Coronary artery (tissue), 2 donors: ENCODE measurements at regions not wholly inside any gene's neighbourhood (a gene's known extent, or its start where the extent isn't known, plus 50 kb on each side); places are given as distances from the start of the nearest gene placed in this dataset.
"Not testable (repeated sequence)": the region's sequence is repeated elsewhere in the genome, so short reads cannot be mapped to it uniquely, and the experiment has no call there.

Experiments
- DNase-seq: peaks from one replicate; pipeline ENCODE4 v3.0.0-alpha.2; 2017; ENCODE audit warnings: low spot score
- H3K27ac ChIP-seq, 2 donors: fragments of 200-600 bp; sonication (generic); one replicate each; pipeline ENCODE4 v1.5.1; 2016 to 2019
- H3K4me3 ChIP-seq: fragments of 200-600 bp; sonication (generic); 2 replicates; pipeline ENCODE4 v1.5.1; 2016; ENCODE audit warnings: mild to moderate bottlenecking, moderate library complexity
- TF ChIP-seq, protein P1 (sequence below): fragments of 200-600 bp; sonication (generic); IDR thresholded peaks from one replicate; pipeline ENCODE4 v1.5.1; 2019; ENCODE audit warnings: antibody characterized with exemption

DNA sequence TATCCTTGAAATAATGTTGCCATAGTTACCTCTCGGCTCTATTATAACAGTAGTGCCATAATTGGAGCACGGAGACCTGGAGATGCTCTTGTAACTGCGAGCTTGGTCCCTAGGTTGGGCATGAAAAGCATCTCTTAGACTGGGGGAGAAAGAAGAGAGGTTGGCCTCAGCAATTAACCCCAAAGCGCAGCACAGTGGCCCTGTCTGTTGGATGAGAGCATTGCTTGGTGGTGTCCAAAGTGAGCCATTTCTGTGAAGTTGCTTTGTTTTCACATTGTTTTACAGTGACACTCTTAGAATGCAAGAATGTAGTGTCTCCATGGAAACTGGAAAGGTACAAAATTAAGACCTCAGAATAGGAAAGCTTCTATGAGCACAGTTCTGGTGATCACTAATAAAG is 660.7 kb upstream of the EEF2KMT start:
- no peak for DNase-seq
- TF ChIP-seq, protein P1, sequence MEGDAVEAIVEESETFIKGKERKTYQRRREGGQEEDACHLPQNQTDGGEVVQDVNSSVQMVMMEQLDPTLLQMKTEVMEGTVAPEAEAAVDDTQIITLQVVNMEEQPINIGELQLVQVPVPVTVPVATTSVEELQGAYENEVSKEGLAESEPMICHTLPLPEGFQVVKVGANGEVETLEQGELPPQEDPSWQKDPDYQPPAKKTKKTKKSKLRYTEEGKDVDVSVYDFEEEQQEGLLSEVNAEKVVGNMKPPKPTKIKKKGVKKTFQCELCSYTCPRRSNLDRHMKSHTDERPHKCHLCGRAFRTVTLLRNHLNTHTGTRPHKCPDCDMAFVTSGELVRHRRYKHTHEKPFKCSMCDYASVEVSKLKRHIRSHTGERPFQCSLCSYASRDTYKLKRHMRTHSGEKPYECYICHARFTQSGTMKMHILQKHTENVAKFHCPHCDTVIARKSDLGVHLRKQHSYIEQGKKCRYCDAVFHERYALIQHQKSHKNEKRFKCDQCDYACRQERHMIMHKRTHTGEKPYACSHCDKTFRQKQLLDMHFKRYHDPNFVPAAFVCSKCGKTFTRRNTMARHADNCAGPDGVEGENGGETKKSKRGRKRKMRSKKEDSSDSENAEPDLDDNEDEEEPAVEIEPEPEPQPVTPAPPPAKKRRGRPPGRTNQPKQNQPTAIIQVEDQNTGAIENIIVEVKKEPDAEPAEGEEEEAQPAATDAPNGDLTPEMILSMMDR, result no peak
- Histone ChIP-seq H3K27ac (no peak overlapping the region), H3K4me3 (no peak overlapping the region)

DNA sequence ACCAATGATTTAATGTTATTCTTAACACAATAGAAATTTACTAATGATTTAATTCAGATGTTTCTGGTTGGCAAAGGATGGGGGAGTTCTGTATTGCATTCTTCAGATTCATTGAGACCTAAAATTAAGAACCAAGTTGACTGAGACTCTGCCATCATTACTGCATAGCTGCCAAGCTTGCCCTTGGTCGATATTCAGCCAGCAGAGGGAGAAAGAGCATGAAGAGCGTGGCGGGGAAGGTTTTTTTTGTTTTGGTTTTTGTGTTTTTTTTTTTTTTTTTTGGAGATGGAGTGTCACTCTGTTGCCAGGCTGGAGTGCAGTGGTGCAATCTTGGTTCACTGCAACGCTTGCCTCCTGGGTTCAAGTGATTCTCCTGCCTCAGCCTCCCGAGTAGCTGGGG is 659.4 kb upstream of the EEF2KMT start:
- DNase-seq, result no peak
- TF ChIP-seq, protein P1, result no peak
- Histone ChIP-seq H3K27ac (no peak overlapping the region), H3K4me3 (no peak overlapping the region)

- H3K27ac ChIP-seq, result no peak overlapping the region
- no peak for DNase-seq
- TF ChIP-seq, protein P1, result no peak
- H3K4me3 ChIP-seq, result no peak overlapping the region
Observed at GRCh38 chr16:5753381-5753780, 655.8 kb upstream of the EEF2KMT start.

GRCh38 chr16:5751216-5751615 is 653.6 kb upstream of the EEF2KMT start:
- TF ChIP-seq, protein P1, result no peak
- Histone ChIP-seq H3K4me3 (no peak overlapping the region), H3K27ac (no peak overlapping the region)
- no peak for DNase-seq

DNA sequence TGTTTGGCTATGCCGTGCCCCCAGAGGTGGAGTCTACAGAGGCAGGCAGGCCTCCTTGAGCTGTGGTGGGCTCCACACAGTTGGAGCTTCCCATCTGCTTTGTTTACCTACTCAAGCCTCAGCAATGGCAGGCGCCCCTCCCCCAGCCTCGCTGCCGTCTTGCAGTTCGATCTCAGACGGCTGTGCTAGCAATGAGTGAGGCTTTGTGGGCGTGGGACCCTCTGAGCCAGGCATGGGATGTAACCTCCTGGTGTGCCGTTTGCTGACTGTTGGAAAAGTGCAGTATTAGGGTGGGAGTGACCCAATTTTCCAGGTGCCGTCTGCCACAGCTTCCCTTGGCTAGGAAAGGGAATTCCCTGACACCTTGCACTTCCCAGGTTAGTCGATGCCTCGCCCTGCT is 652.8 kb upstream of the EEF2KMT start:
- DNase-seq, H3K27ac ChIP-seq: not testable (repeated sequence)

DNA sequence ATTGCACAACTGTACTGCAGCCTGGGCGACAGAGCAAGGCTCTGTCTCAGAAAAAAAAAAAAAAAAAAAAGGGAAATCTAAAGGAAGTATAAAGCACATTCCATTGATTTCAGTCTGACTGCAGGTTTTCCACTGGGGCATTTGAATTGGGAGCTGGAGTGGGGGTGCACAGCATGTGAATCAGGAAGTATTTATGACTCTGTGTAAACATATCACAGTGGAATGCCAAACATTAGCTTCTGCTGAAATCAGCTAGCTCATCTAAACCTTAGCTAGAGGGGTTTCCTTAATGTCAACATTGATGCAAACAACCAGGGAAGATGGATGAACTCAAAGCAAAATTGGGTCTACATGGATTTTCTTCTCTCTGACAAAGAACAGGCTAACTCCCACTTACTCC is 641.0 kb upstream of the EEF2KMT start:
- no peak overlapping the region for H3K4me3 ChIP-seq
- H3K27ac ChIP-seq, result no peak overlapping the region
- TF ChIP-seq, protein P1, result no peak
- no peak for DNase-seq

More for the DNA sequence above, 652.8 kb upstream of the EEF2KMT start:
- H3K4me3 ChIP-seq, result not testable (repeated sequence)

DNA sequence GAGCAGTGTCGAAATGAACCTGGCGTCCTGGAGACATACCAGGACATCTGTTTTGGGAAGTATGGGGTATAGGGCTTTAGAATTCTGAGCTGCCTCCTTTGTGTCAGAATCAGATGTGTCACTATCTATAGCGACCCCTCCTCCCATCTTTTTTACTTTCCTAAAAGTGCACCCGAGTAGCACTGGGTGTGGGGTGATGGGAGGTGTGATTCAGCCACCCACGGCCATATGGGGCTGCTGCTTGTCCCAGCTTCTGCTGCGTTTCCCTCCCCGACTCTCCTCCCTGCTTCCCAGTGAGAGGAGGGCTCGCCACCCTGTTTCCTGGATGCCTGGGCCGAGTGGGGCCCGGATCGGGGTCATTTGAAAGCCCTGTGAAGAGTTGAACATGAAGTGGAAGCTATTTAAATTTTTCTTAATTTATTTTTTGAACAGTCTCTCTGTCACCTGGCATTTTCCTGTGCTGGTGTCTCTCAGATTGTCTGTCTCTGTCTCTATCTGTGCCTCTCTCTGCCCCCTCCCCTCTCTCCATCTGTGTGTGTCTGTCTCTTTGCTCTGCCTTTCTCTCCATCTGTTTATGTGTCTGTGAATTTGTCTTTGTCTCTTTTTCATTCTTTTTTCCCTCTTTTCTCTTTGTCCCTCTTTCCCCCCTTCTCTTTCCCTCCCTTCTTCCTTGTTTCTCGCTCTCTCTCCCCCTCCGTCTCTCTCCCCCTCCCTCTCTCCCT is 638.8 kb upstream of the EEF2KMT start:
- H3K27ac ChIP-seq, result no peak overlapping the region

More for the DNA sequence above, 638.8 kb upstream of the EEF2KMT start:
- no peak for DNase-seq
- no peak overlapping the region for H3K4me3 ChIP-seq
- TF ChIP-seq, protein P1, result no peak
